ENCODE measurements at regions not wholly inside any gene's neighbourhood (a gene's known extent, or its start where the extent isn't known, plus 50 kb on each side); places are given as distances from the start of the nearest gene placed in this dataset.

DNA sequence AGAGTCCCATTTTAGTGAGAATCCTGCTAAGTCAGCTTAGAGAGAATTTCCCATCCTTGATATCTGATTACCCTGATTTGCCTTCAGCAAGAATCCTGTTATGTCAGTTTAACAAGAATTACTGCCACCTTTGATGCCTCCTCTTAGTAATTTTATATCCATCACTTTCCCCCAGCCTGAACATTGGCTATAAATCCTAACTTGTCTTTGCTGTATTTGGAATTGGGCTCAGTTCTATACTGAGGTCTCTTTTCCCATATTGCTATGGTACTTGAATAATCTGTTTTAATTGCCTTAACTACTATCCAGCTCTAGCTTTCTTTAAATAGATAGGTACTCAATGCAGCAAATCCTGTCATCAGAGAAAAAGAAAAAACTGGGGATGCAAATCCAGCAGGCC, 842.0 kb upstream of the ADAMTS5 start:
- TF ChIP-seq, protein P1, sequence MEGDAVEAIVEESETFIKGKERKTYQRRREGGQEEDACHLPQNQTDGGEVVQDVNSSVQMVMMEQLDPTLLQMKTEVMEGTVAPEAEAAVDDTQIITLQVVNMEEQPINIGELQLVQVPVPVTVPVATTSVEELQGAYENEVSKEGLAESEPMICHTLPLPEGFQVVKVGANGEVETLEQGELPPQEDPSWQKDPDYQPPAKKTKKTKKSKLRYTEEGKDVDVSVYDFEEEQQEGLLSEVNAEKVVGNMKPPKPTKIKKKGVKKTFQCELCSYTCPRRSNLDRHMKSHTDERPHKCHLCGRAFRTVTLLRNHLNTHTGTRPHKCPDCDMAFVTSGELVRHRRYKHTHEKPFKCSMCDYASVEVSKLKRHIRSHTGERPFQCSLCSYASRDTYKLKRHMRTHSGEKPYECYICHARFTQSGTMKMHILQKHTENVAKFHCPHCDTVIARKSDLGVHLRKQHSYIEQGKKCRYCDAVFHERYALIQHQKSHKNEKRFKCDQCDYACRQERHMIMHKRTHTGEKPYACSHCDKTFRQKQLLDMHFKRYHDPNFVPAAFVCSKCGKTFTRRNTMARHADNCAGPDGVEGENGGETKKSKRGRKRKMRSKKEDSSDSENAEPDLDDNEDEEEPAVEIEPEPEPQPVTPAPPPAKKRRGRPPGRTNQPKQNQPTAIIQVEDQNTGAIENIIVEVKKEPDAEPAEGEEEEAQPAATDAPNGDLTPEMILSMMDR (IDR thresholded peaks at IDR 0.05; ENCODE audit: insufficient read depth, low read length, poor library complexity, severe bottlenecking) = no peak
- Histone ChIP-seq H3K4me3 (replicated peaks; ENCODE audit: low read depth, low read length) (no peak overlapping the region), H3K27me3 (replicated peaks; ENCODE audit: control insufficient read depth, insufficient read depth, low read length) (no peaks in the 10 kb centered on the region), H3K36me3 (ENCODE audit: control insufficient read depth, insufficient read depth, low read length) (no peaks in the 10 kb centered on the region)
- DNase-seq (ENCODE audit: extremely low read depth, insufficient read length) = no peak

DNA sequence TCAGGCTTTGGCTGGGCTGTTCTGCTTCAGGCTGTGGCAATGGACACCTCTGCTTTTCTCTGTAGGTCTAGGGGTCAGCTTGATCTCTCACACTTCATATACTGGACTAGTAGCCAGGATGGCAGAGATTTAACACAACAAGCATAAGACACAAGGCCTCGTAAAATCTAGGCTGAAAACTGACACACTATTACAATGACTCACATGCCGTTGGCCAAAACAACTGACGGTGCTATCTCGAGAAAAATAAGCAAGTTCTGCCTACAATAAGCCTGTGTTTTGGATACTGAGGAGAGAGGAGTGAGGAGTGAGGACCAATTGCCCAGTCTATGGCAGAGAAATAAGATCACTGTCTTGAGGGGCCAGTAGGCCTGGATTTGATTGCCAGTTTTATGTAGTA, 840.7 kb upstream of the ADAMTS5 start:
- no peak for DNase-seq (ENCODE audit: extremely low read depth, insufficient read length)
- H3K27me3 ChIP-seq (replicated peaks; ENCODE audit: control insufficient read depth, insufficient read depth, low read length) = no peaks in the 10 kb centered on the region
- TF ChIP-seq, protein P1 (IDR thresholded peaks at IDR 0.05; ENCODE audit: insufficient read depth, low read length, poor library complexity, severe bottlenecking) = no peak

DNA sequence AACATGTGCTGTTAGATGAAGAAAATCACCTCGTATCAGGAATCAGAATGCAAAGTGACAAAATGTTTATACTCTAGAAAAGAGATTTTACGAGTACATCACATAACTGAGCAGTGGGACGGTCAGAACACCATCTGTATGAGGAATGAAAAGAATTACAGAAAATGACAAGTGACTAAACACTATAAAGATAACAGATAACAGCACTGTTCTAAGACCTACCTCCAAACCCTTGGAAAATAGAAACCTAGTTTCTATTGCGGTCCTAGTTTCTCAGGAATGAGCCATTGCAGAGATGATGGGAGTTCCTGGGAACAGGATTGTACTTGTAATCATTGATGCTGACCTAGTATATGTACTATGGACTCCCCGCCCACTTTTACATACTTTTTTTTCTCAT, 839.4 kb upstream of the ADAMTS5 start:
- no peaks in the 10 kb centered on the region for H3K36me3 ChIP-seq (ENCODE audit: control insufficient read depth, insufficient read depth, low read length)
- TF ChIP-seq, protein P1 (IDR thresholded peaks at IDR 0.05; ENCODE audit: insufficient read depth, low read length, poor library complexity, severe bottlenecking) = no peak
- no peak for DNase-seq (ENCODE audit: extremely low read depth, insufficient read length)

More for the DNA sequence above, 840.7 kb upstream of the ADAMTS5 start:
- H3K36me3 ChIP-seq (ENCODE audit: control insufficient read depth, insufficient read depth, low read length) = no peaks in the 10 kb centered on the region
- no peak overlapping the region for H3K4me3 ChIP-seq (replicated peaks; ENCODE audit: low read depth, low read length)

DNA sequence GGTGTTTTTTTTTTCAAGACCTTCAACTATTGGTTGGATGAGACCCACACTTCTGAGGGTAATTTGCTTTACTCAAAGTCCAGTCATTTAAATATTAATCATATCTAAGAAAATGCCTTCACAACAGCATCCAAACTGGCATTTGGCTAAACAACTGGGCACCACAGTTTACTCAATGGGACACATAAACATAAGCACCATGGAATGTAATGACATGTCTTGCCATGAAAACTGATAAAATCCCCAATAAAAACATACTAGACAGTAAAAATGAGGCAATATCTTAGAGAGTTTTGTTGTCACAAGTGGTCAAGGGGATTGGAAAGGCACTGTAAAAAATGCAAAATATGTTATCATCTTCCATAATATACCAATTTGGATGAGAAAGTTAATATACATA, 838.8 kb upstream of the ADAMTS5 start:
- DNase-seq (ENCODE audit: extremely low read depth, insufficient read length) = no peak
- Histone ChIP-seq H3K4me3 (replicated peaks; ENCODE audit: low read depth, low read length) (no peak overlapping the region), H3K27me3 (replicated peaks; ENCODE audit: control insufficient read depth, insufficient read depth, low read length) (no peaks in the 10 kb centered on the region), H3K36me3 (ENCODE audit: control insufficient read depth, insufficient read depth, low read length) (no peaks in the 10 kb centered on the region)
- TF ChIP-seq, protein P1 (IDR thresholded peaks at IDR 0.05; ENCODE audit: insufficient read depth, low read length, poor library complexity, severe bottlenecking) = no peak

More for the DNA sequence above, 839.4 kb upstream of the ADAMTS5 start:
- no peaks in the 10 kb centered on the region for H3K27me3 ChIP-seq (replicated peaks; ENCODE audit: control insufficient read depth, insufficient read depth, low read length)
- H3K4me3 ChIP-seq (replicated peaks; ENCODE audit: low read depth, low read length) = no peak overlapping the region

DNA sequence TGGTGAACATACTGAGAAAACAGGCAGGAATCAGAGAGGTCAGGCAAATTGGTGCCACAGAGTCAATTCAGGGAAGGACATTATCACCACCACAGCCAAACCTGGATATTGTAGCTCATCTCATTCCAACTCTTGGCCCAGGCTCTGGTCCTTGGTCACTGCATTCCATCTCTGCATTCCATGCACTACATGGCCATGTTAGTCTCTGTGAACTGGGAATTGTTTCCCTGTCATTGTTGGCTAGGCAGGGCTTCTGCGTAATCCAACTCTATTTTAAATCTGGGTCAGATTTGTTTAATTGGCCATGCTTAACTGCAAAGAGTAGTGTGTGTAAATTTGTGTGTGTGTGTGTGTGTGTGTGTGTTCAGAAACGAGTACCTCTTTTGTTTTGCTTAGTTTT, 837.6 kb upstream of the ADAMTS5 start:
- TF ChIP-seq, protein P1 (IDR thresholded peaks at IDR 0.05; ENCODE audit: insufficient read depth, low read length, poor library complexity, severe bottlenecking) = no peak
- H3K36me3 ChIP-seq (ENCODE audit: control insufficient read depth, insufficient read depth, low read length) = no peaks in the 10 kb centered on the region
- H3K4me3 ChIP-seq (replicated peaks; ENCODE audit: low read depth, low read length) = no peak overlapping the region
- no peaks in the 10 kb centered on the region for H3K27me3 ChIP-seq (replicated peaks; ENCODE audit: control insufficient read depth, insufficient read depth, low read length)
- DNase-seq (ENCODE audit: extremely low read depth, insufficient read length) = no peak

DNA sequence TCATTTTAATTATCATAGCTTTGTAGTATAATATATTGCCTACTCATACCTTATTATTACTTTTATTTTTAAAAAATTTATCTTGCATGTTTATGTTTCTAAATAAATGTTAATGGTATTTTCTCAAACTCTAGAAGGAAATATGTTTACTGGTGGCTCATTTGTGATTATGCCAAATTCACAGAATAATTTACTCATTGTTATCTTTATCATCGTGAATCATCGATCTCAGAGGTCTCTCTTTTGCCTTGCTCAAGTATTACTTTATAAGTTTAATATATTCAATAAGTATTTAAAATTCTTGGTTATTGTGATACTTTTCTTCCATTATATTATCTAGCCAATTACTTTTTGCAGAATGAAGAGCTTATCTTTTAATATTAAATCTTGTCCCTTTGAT, 836.7 kb upstream of the ADAMTS5 start:
- DNase-seq (ENCODE audit: extremely low read depth, insufficient read length) = no peak
- H3K36me3 ChIP-seq (ENCODE audit: control insufficient read depth, insufficient read depth, low read length) = no peaks in the 10 kb centered on the region
- H3K4me3 ChIP-seq (replicated peaks; ENCODE audit: low read depth, low read length) = no peak overlapping the region
- TF ChIP-seq, protein P1 (IDR thresholded peaks at IDR 0.05; ENCODE audit: insufficient read depth, low read length, poor library complexity, severe bottlenecking) = no peak
- H3K27me3 ChIP-seq (replicated peaks; ENCODE audit: control insufficient read depth, insufficient read depth, low read length) = no peaks in the 10 kb centered on the region
